ENCODE measurements at regions not wholly inside any gene's neighbourhood (a gene's known extent, or its start where the extent isn't known, plus 50 kb on each side); places are given as distances from the start of the nearest gene placed in this dataset.
"Not testable (repeated sequence)": the region's sequence is repeated elsewhere in the genome, so short reads cannot be mapped to it uniquely, and the experiment has no call there.

GRCh38 chr11:16536513-16536912 is 180.2 kb upstream of the SOX6 start:
- no peak for DNase-seq (ENCODE audit: low spot score)

DNA sequence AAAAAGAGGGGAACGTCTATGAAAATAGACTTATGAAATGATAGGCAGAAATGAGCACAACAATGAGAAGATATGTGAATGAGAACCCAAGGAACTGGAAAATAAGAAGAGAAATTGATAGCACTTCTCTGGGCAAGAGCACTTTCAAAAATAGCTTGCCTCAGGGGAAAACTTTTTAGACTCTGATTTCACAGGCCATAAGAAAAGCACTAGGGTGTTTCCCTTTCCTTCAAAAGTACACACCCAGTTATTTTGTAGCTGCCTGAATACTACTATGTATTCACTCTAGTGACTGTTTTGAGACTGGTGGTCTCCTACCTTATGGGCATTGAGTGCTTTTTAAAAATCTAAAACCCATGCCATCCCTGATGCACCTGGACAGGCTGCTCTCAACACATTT is 172.3 kb upstream of the SOX6 start:
- DNase-seq (ENCODE audit: low spot score): no peak

DNA sequence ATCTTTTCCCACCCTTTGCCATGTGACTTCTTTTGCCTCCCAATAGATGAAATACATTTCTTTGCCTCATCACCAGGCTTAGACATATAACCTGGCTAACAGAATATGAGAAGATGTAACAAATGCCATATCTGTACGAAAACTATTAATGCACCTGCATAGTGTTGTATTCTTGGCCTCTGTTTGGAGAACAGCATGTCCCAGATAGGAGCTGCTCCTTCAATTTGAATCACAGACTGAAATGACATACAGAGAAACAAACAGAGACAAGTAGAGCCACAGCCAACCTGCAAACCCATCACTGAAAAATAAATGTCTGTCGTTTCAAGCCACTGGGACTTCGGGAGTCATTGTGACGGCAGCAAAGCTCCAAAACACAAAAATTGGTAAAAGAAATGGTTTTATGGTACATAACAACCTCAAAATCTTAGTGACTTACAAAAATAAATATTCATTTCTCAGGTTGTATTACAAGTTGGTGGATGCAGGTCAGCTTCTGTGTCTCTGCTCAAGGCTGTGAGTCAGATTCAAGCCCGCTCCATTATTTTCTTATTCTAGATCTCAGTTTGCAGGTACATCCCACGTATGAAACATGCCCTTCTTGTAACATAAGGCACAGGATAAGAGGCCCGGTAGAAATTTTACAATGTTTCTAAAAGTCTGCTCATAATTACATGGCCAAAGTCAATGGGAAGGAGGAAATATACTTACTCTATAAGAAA is 171.3 kb upstream of the SOX6 start:
- no peak for DNase-seq (ENCODE audit: low spot score)

GRCh38 chr11:16526947-16527346 is 170.6 kb upstream of the SOX6 start:
- DNase-seq (ENCODE audit: low spot score): no peak

DNA sequence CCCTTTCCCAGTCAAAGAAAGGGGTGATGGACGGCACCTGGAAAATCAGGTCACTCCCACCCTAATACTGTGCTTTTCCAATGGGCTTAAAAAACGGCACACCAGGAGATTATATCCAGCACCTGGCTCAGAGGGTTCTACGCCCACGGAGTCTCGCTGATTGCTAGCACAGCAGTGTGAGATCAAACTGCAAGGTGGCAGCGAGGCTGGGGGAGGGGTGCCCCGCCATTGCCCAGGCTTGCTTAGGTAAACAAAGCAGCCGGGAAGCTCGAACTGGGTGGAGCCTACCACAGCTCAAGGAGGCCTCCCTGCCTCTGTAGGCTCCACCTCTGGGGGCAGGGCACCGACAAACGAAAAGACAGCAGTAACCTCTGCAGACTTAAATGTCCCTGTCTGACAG is 164.4 kb upstream of the SOX6 start:
- not testable (repeated sequence) for DNase-seq (ENCODE audit: low spot score)

GRCh38 chr11:16512899-16513241 is 156.5 kb upstream of the SOX6 start:
- no peak for DNase-seq (ENCODE audit: low spot score)

- no peak for DNase-seq (ENCODE audit: low spot score)
Measured at GRCh38 chr11:16512198-16512898, 156.0 kb upstream of the SOX6 start.

DNA sequence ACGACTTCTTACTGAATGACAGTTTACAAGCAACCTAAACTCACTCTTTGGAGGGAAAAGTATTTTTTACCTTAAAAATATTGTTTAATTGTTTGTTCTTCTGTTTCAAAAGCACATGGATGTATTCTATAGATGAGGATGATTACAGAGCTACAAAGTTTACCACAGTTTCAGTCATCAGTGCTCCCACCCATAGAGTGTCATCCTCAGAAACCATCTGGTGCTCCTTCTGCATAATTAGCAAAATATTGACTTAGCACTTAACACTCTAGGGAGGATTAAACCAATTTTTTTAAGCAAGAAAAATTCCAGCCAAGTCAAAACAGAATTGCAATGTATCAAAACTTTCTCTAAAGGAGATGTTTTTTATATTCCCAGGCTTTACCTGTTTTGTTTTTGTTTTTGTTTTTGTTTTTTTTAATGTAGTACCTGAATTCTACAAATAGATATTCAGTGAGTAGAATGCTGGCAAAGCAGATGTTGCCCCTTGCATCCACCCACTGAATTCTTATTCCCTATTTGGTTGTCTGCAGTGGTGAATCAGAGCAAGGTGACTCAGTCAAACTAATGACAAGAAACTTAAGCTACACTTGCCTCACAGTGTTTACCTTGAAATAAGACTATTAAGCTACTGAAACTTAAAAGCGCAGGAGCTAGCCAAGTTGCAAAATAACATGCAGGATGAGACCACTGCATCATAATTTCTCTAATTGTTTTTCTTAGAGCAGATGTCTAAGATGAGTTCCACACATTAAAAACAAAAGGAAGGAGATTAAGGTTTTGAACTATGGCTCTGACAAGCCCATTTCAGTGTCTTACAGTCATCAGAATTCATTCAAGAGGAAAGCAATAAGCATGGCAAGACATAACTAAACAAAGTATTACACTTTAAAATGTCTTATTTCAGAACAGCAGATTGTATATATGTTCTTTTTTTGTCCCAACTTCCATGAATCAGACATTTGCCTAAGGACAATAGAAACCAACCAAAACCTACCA is 155.1 kb upstream of the SOX6 start:
- no peak for DNase-seq (ENCODE audit: low spot score)

DNA sequence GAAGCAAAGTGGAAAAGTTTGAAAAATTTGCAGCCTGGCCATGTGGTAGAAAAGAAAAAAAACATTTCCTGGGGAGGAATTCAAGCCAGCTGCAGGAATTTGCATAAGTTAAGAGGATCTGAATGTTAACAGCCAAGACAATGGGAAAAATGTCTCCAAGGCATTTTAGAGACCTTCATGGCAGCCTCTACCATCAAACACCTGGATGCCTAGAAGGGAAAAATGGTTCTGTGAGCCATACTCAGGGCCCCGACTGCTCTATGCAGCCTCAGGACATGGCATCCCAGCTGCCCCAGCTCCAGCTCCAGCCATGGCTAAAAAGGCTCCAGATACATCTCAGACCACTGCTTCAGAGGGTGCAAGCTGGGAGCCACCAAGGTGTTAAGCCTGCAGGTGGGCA is 149.1 kb upstream of the SOX6 start:
- no peak for DNase-seq (ENCODE audit: low spot score)

DNA sequence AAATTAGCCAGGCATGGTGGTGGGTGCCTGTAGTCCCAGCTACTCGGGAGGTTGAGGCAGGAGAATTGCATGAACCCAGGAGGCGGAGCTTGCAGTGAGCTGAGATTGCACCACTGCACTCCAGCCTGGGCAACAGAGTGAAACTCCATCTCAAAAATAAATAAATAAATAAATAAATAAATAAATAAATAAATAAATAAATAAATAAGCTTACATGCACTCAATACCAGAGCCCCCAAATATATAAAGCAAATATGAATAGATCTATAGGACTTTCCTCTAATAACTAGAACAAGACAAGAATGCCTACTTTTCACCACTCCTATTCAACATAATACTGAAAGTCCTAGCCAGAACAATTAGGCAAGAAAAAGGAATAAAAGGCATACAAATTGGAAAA is 147.5 kb upstream of the SOX6 start:
- not testable (repeated sequence) for DNase-seq (ENCODE audit: low spot score)

DNA sequence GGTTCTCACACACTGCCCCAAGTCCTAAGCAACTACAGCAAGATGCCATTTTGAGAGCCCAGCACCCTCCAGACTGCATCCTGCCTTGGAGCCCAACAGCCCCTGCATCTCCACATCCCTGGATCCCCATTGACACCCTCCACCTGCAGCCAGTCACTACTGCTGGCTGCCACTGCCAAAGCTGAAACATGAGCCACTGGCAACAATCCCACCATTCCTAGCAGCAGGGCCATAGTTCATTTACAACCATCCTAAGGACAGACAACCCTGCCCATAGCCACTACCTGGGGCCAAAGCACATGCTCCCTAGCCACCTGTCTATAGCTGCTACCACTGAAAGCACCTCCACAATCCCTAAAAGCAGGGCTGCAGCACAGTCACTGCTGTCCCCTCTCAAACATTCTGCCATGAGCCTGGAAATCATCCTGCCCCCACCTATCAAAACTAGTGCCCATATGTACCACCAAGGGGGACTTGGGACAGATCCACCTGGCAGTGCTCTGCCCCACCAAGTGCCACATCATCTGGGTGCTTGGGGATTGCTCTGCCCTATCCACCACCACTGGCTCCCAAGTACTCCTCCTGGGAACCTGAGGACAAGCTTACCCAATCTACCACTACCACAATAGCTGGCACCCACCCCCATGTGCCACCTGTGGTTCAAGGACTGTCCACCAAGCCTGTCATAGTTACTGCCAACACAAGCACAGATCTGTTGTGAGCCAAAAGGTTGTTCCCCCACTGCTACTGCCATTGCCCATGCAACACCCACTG is 138.8 kb upstream of the SOX6 start:
- no peak for DNase-seq (ENCODE audit: low spot score)

GRCh38 chr11:16484434-16484833 is 128.1 kb upstream of the SOX6 start:
- DNase-seq (ENCODE audit: low spot score): no peak

DNA sequence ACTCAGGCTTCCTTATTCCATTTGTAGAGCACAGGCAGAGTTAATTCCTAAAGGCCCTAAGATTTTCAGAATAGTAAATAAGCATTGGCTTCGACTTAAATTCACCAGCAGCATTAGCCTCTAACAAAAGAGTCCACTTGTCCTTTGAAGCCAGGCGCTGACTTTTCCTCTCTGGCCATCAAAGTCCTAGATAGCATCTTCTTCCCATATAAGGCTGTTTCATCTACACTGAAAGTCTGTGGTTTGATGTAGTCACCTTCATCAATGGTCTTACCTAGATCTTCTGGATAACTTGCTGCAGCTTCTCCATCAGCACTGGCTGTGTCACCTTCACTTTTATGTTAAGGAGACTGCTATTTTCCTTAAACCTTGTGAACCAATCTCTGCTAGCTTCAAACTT is 118.3 kb upstream of the SOX6 start:
- no peak for DNase-seq (ENCODE audit: low spot score)

GRCh38 chr11:16469968-16470367 is 113.6 kb upstream of the SOX6 start:
- no peak for DNase-seq (ENCODE audit: low spot score)

- DNase-seq (ENCODE audit: low spot score): no peak
Measured at GRCh38 chr11:16468735-16469453, 112.5 kb upstream of the SOX6 start.

DNA sequence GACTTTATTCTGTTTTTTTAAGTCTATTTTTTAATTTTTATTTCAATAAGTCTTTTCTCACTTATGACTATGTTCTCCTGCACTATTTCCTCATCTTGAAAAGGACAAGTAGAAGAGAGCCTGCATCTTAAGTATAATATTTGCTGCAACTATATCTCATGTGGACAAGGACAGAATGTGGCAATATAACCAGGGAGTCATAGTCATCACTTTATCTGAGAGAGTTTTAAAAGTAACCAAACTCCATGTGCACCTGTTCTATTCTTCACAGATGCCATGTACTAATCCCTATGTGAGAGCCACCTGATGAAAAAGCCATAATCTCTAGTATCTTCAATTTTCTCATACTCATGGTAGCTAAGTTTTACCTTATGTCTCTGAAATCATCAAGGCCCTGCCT is 104.2 kb upstream of the SOX6 start:
- no peak for DNase-seq (ENCODE audit: low spot score)

DNA sequence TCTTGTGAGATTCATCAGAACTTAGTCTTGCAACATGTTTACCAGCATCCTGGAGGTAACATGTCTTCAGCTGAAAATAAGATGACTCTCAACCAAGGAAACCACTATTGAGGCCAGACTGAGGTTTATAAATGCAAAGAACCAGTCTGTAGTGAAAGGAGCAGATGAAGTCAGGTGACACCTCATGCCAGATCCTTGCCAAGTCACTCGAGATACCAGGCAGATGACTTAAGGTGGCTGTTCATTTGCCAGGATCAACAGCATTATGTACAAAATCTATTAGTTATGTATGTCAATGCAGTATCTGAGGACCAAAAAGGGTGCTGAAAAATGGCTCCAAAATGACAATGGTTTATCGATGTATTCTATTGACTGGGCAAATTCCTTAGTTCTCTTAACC is 100.0 kb upstream of the SOX6 start:
- DNase-seq (ENCODE audit: low spot score): no peak

GRCh38 chr11:16454289-16454863 is 98.0 kb upstream of the SOX6 start:
- no peak for DNase-seq (ENCODE audit: low spot score)

DNA sequence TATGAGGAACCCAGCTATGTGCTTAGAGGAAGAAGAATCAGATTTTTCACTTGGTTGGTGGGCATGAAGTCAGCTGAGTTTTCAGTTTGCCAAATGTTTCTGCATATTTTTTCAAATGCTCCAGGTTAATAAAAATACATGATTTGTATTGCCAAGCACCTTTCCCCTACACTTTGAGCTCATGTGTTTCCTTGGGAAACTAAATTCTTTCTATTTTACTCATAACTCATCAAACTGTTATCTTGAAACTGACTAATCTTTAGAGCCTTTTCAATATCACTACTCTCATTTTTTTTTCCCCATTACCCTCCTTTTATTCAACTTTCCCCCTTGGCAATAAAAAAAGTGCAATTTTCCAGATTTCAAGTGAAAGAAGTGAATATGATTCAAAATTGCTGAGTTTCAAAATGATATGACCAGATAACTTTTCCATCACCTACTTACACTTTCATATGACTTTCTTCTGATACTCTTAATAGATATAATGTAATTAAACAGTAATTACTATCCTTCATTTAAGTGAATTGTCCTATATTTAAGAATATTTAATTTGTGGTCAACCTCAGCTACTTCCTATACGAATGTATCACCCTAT is 91.9 kb upstream of the SOX6 start:
- no peak for DNase-seq (ENCODE audit: low spot score)

DNA sequence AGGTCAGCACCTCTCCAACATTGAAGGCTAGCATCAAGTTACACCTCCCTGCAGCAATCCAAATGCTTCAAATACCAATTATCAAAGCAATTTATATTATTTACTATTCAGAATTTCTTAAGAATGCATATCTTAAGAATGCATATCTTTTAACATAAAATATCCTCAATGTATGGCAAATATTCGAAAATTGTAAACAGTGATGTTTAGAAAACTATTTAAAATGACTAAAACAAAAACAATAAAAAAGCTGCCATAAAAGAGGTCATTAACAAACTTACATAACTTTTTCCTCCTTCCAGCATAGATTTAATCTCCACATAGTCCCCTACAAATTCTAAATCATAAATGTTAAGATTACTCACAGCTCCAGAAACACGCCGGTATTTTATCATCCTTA is 85.1 kb upstream of the SOX6 start:
- no peak for DNase-seq (ENCODE audit: low spot score)

GRCh38 chr11:16440136-16440535 is 83.8 kb upstream of the SOX6 start:
- DNase-seq (ENCODE audit: low spot score): no peak

All from NAMALWA (cell line).